Left ventricle myocardium inferior (tissue), 1 donor: ENCODE measurements at regions not wholly inside any gene's neighbourhood (a gene's known extent, or its start where the extent isn't known, plus 50 kb on each side); places are given as distances from the start of the nearest gene placed in this dataset.

Source experiments
- DNase-seq: peaks from one replicate; pipeline ENCODE4 v3.0.0-alpha.2; 2020
- H3K27ac ChIP-seq: fragments of 200-600 bp; replicated peaks from 2 replicates; pipeline ENCODE4 v1.8.0; 2021
- H3K27me3 ChIP-seq: fragments of 200-600 bp; 2 replicates; pipeline ENCODE4 v1.8.0; 2021; ENCODE audit warnings: low read depth
- H3K36me3 ChIP-seq: fragments of 200-600 bp; 2 replicates; pipeline ENCODE4 v1.8.0; 2021
- H3K4me1 ChIP-seq: fragments of 200-600 bp; 2 replicates; pipeline ENCODE4 v1.8.0; 2021
- H3K4me3 ChIP-seq: fragments of 200-600 bp; 2 replicates; pipeline ENCODE4 v1.8.0; 2021; ENCODE audit warnings: mild to moderate bottlenecking, moderate library complexity
- H3K9me3 ChIP-seq: fragments of 200-600 bp; replicated peaks from 2 replicates; pipeline ENCODE4 v1.8.0; 2021
- intact Hi-C: fragments of 100-400 bp; cut with micrococcal nuclease; formaldehyde crosslinking; loops from one replicate; pipeline ENCODE4 v1.11.0; 2022
- TF ChIP-seq, protein P1 (sequence below): fragments of 200-600 bp; IDR thresholded peaks from 2 replicates; pipeline ENCODE4 v1.8.0; 2021; ENCODE audit warnings: antibody characterized with exemption, mild to moderate bottlenecking, borderline replicate concordance
- donor health status: DM: no; HTN: yes; CAD: no; lungs with severe emphysema.

- H3K27me3 ChIP-seq = no peaks in the 10 kb centered on the region
- no peaks in the 10 kb centered on the region for H3K9me3 ChIP-seq
- H3K4me3 ChIP-seq = no peak overlapping the region
- no peak overlapping the region for H3K27ac ChIP-seq
- intact Hi-C loops = no loop called here
- H3K36me3 ChIP-seq = no peaks in the 10 kb centered on the region
- H3K4me1 ChIP-seq = no peaks in the 10 kb centered on the region
- TF ChIP-seq, protein P1, sequence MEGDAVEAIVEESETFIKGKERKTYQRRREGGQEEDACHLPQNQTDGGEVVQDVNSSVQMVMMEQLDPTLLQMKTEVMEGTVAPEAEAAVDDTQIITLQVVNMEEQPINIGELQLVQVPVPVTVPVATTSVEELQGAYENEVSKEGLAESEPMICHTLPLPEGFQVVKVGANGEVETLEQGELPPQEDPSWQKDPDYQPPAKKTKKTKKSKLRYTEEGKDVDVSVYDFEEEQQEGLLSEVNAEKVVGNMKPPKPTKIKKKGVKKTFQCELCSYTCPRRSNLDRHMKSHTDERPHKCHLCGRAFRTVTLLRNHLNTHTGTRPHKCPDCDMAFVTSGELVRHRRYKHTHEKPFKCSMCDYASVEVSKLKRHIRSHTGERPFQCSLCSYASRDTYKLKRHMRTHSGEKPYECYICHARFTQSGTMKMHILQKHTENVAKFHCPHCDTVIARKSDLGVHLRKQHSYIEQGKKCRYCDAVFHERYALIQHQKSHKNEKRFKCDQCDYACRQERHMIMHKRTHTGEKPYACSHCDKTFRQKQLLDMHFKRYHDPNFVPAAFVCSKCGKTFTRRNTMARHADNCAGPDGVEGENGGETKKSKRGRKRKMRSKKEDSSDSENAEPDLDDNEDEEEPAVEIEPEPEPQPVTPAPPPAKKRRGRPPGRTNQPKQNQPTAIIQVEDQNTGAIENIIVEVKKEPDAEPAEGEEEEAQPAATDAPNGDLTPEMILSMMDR = no peak
- no peak for DNase-seq
Measured at GRCh38 chr18:1006965-1007364, 102.3 kb downstream of the ADCYAP1 start.

- Histone ChIP-seq H3K4me1 (peaks cover 16% of the 10 kb centered on the region), H3K27me3 (no peaks in the 10 kb centered on the region), H3K27ac (no peak overlapping the region), H3K36me3 (no peaks in the 10 kb centered on the region), H3K9me3 (no peaks in the 10 kb centered on the region), H3K4me3 (no peak overlapping the region)
- intact Hi-C loops = no loop called here
- DNase-seq = no peak
- TF ChIP-seq, protein P1 = no peak
Measured at GRCh38 chr18:1011349-1011748, 106.7 kb downstream of the ADCYAP1 start.

GRCh38 chr18:1012775-1013174 is 108.1 kb downstream of the ADCYAP1 start:
- Histone ChIP-seq H3K27me3 (no peaks in the 10 kb centered on the region), H3K36me3 (no peaks in the 10 kb centered on the region), H3K9me3 (no peaks in the 10 kb centered on the region), H3K4me3 (no peak overlapping the region), H3K27ac (no peak overlapping the region), H3K4me1 (peaks cover 16% of the 10 kb centered on the region)
- intact Hi-C loops = no loop called here
- DNase-seq = no peak
- TF ChIP-seq, protein P1 = no peak

GRCh38 chr18:1013951-1014350 is 109.3 kb downstream of the ADCYAP1 start:
- no peak for DNase-seq
- Histone ChIP-seq H3K27me3 (no peaks in the 10 kb centered on the region), H3K27ac (peak overlapping the region; percentile 28), H3K4me3 (no peak overlapping the region), H3K4me1 (peaks cover 16% of the 10 kb centered on the region), H3K36me3 (no peaks in the 10 kb centered on the region), H3K9me3 (no peaks in the 10 kb centered on the region)
- intact Hi-C loops = no loop called here
- TF ChIP-seq, protein P1 = no peak

- H3K4me1 ChIP-seq = peaks cover 16% of the 10 kb centered on the region
- H3K27ac ChIP-seq = peak overlapping the region; percentile 28
- intact Hi-C loops = no loop called here
- H3K36me3 ChIP-seq = no peaks in the 10 kb centered on the region
- TF ChIP-seq, protein P1 = no peak
- no peaks in the 10 kb centered on the region for H3K27me3 ChIP-seq
- DNase-seq = no peak
- no peak overlapping the region for H3K4me3 ChIP-seq
- H3K9me3 ChIP-seq = no peaks in the 10 kb centered on the region
Measured at GRCh38 chr18:1014509-1014908, 109.8 kb downstream of the ADCYAP1 start.
